Hepatocyte (in vitro differentiated cells): ENCODE measurements at regions not wholly inside any gene's neighbourhood (a gene's known extent, or its start where the extent isn't known, plus 50 kb on each side); places are given as distances from the start of the nearest gene placed in this dataset.

Experiments
- CTCF ChIP-seq: fragments of 200-600 bp; sonication (generic); IDR thresholded peaks from 2 replicates; pipeline ENCODE4 v1.5.1; 2016; ENCODE audit warnings: antibody characterized with exemption, mild to moderate bottlenecking; ENCODE audit not compliant: poor library complexity
- EZH2 ChIP-seq: fragments of 200-600 bp; sonication (generic); IDR thresholded peaks from 2 replicates; pipeline ENCODE4 v1.6.1; 2016; ENCODE audit warnings: antibody characterized with exemption, mild to moderate bottlenecking, borderline replicate concordance

- TF ChIP-seq CTCF (no peak), EZH2 (no peak)
Measured at GRCh38 chr11:62035293-62035692, 67.9 kb upstream of the FTH1 start.
